ENCODE measurements at regions not wholly inside any gene's neighbourhood (a gene's known extent, or its start where the extent isn't known, plus 50 kb on each side); places are given as distances from the start of the nearest gene placed in this dataset.

DNA sequence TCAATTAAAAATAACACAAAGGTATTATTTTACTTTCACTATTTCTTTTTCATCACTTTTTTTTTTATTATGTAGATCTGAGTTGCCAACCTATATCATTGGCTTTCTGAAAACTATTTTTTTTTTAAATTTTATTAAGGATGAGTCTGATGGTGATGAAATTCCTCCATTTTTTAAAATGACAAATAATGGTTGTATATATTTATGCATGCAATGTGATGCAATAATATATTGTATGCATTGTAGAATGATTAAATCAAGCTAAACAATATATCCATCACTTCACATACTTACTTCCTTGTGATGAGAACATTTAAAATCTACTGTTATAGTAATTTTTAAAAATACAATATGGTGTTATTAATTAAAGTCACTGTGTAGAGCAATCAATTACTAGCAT lies 1081.6 kb downstream of the CNTNAP5 start:
- TF ChIP-seq, protein P1, sequence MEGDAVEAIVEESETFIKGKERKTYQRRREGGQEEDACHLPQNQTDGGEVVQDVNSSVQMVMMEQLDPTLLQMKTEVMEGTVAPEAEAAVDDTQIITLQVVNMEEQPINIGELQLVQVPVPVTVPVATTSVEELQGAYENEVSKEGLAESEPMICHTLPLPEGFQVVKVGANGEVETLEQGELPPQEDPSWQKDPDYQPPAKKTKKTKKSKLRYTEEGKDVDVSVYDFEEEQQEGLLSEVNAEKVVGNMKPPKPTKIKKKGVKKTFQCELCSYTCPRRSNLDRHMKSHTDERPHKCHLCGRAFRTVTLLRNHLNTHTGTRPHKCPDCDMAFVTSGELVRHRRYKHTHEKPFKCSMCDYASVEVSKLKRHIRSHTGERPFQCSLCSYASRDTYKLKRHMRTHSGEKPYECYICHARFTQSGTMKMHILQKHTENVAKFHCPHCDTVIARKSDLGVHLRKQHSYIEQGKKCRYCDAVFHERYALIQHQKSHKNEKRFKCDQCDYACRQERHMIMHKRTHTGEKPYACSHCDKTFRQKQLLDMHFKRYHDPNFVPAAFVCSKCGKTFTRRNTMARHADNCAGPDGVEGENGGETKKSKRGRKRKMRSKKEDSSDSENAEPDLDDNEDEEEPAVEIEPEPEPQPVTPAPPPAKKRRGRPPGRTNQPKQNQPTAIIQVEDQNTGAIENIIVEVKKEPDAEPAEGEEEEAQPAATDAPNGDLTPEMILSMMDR (IDR thresholded peaks at IDR 0.05): no peak
- no peak for TF ChIP-seq POLR2A (IDR thresholded peaks at IDR 0.05)

Data from right lobe of liver (tissue), 4 donors.